SK-N-SH treated with all-trans-retinoic acid at 6 μM for 48 hours (cell line): ENCODE measurements at regions not wholly inside any gene's neighbourhood (a gene's known extent, or its start where the extent isn't known, plus 50 kb on each side); places are given as distances from the start of the nearest gene placed in this dataset.

Source experiments
- ATAC-seq: fragments of 200-7000 bp; cut with Tn5 transposase; 3 replicates; pipeline ENCODE4 v1.9.1; 2020; ENCODE audit warnings: mild to moderate bottlenecking, moderate library complexity
- ARNTL ChIP-seq: fragments of 450-650 bp; formaldehyde crosslinking; IDR thresholded peaks from 2 replicates; pipeline ENCODE4 v1.5.0; 2020; ENCODE audit warnings: low read depth, mild to moderate bottlenecking, moderate library complexity, borderline replicate concordance
- BACH2 ChIP-seq: fragments of 250-450 bp; sonication (Bioruptor Pico); IDR thresholded peaks from 2 replicates; pipeline ENCODE4 v1.9.0; 2021; ENCODE audit warnings: mild to moderate bottlenecking, borderline replicate concordance
- CREB5 ChIP-seq: fragments of 250-450 bp; sonication (Bioruptor Pico); IDR thresholded peaks from 2 replicates; pipeline ENCODE4 v1.5.1; 2020; ENCODE audit warnings: low read depth, mild to moderate bottlenecking, moderate library complexity
- CSDC2 ChIP-seq: fragments of 250-450 bp; sonication (Bioruptor Pico); IDR thresholded peaks from 2 replicates; pipeline ENCODE4 v1.5.0; 2020; ENCODE audit warnings: mild to moderate bottlenecking, moderate library complexity
- CSRNP3 ChIP-seq: fragments of 250-450 bp; sonication (Bioruptor Pico); IDR thresholded peaks from 2 replicates; pipeline ENCODE4 v1.5.1; 2021; ENCODE audit warnings: mild to moderate bottlenecking, moderate library complexity
- ESRRG ChIP-seq: fragments of 250-450 bp; sonication (Bioruptor Pico); IDR thresholded peaks from 2 replicates; pipeline ENCODE4 v1.6.1; 2021; ENCODE audit warnings: mild to moderate bottlenecking
- GLIS3 ChIP-seq: fragments of 250-450 bp; sonication (Bioruptor Pico); IDR thresholded peaks from 2 replicates; pipeline ENCODE4 v1.5.0; 2020; ENCODE audit warnings: mild to moderate bottlenecking, moderate library complexity
- ISL1 ChIP-seq: fragments of 250-450 bp; sonication (Bioruptor Pico); IDR thresholded peaks from 2 replicates; pipeline ENCODE4 v2.1.2; 2022; ENCODE audit warnings: mild to moderate bottlenecking, moderate library complexity
- OSR1 ChIP-seq: fragments of 250-450 bp; sonication (Bioruptor Pico); IDR thresholded peaks from 2 replicates; pipeline ENCODE4 v1.8.0; 2022; ENCODE audit warnings: moderate library complexity, mild to moderate bottlenecking, inconsistent platforms
- PPARA ChIP-seq: fragments of 250-450 bp; sonication (Bioruptor Pico); IDR thresholded peaks from 2 replicates; pipeline ENCODE4 v1.5.0; 2020; ENCODE audit warnings: mild to moderate bottlenecking, borderline replicate concordance
- RARB ChIP-seq: fragments of 250-450 bp; sonication (Bioruptor Pico); IDR thresholded peaks from 2 replicates; pipeline ENCODE4 v1.8.0; 2021; ENCODE audit warnings: mild to moderate bottlenecking, moderate library complexity
- SNAI2 ChIP-seq: fragments of 250-450 bp; sonication (Bioruptor Pico); IDR thresholded peaks from 2 replicates; pipeline ENCODE4 v1.5.0; 2020; ENCODE audit warnings: mild to moderate bottlenecking, moderate library complexity
- TCF4 ChIP-seq: fragments of 250-450 bp; sonication (Bioruptor Pico); IDR thresholded peaks from 2 replicates; pipeline ENCODE4 v1.8.0; 2021; ENCODE audit warnings: mild to moderate bottlenecking, moderate library complexity, borderline replicate concordance
- TOX ChIP-seq: fragments of 250-450 bp; sonication (Bioruptor Pico); IDR thresholded peaks from 2 replicates; pipeline ENCODE4 v1.8.0; 2021; ENCODE audit warnings: mild to moderate bottlenecking, moderate library complexity, borderline replicate concordance
- TSHZ2 ChIP-seq: fragments of 250-450 bp; sonication (Bioruptor Pico); IDR thresholded peaks from 2 replicates; pipeline ENCODE4 v1.5.0; 2020; ENCODE audit warnings: mild to moderate bottlenecking, moderate library complexity
- ZC3H10 ChIP-seq: fragments of 250-450 bp; sonication (Bioruptor Pico); IDR thresholded peaks from 2 replicates; pipeline ENCODE4 v1.5.1; 2021; ENCODE audit warnings: mild to moderate bottlenecking, moderate library complexity
- ZFP3 ChIP-seq: fragments of 250-450 bp; sonication (Bioruptor Pico); IDR thresholded peaks from 2 replicates; pipeline ENCODE4 v1.5.0; 2020; ENCODE audit warnings: mild to moderate bottlenecking, moderate library complexity
- ZFP30 ChIP-seq: fragments of 450-650 bp; formaldehyde crosslinking; IDR thresholded peaks from 2 replicates; pipeline ENCODE4 v1.5.0; 2022; ENCODE audit warnings: mild to moderate bottlenecking, moderate library complexity
- ZNF565 ChIP-seq: fragments of 450-650 bp; formaldehyde crosslinking; conservative IDR thresholded peaks from 2 replicates; pipeline ENCODE4 v1.5.0; 2020; ENCODE audit warnings: low read depth, mild to moderate bottlenecking, moderate library complexity
- ZNF70 ChIP-seq: fragments of 450-650 bp; formaldehyde crosslinking; IDR thresholded peaks from 2 replicates; pipeline ENCODE4 v1.5.0; 2020; ENCODE audit warnings: mild to moderate bottlenecking, moderate library complexity
- ZNF8 ChIP-seq: fragments of 450-650 bp; formaldehyde crosslinking; IDR thresholded peaks from 2 replicates; pipeline ENCODE4 v1.5.0; 2020; ENCODE audit warnings: mild to moderate bottlenecking, moderate library complexity
- TF ChIP-seq, protein P1 (sequence below): fragments of 250-450 bp; sonication (Bioruptor Pico); IDR thresholded peaks from 2 replicates; pipeline ENCODE4 v1.8.0; 2020; ENCODE audit warnings: mild to moderate bottlenecking, moderate library complexity, borderline replicate concordance
- TF ChIP-seq, protein P2 (sequence below): fragments of 250-450 bp; sonication (Bioruptor Pico); IDR thresholded peaks from 2 replicates; pipeline ENCODE4 v1.8.0; 2021; ENCODE audit warnings: low read depth, mild to moderate bottlenecking, moderate library complexity, borderline replicate concordance

GRCh38 chr3:35401671-35402070 is 237.7 kb upstream of the ARPP21 start:
- ATAC-seq = no peak
- no peak for TF ChIP-seq ZNF8
- no peak for TF ChIP-seq TCF4
- TF ChIP-seq TOX (CRISPR knock-in tag) = no peak
- no peak for TF ChIP-seq CSRNP3 (CRISPR knock-in tag)
- TF ChIP-seq ZC3H10 = no peak
- TF ChIP-seq ARNTL (CRISPR knock-in tag) = no peak
- TF ChIP-seq ZNF70 (CRISPR knock-in tag) = no peak
- no peak for TF ChIP-seq PPARA (CRISPR knock-in tag)
- no peak for TF ChIP-seq GLIS3

DNA sequence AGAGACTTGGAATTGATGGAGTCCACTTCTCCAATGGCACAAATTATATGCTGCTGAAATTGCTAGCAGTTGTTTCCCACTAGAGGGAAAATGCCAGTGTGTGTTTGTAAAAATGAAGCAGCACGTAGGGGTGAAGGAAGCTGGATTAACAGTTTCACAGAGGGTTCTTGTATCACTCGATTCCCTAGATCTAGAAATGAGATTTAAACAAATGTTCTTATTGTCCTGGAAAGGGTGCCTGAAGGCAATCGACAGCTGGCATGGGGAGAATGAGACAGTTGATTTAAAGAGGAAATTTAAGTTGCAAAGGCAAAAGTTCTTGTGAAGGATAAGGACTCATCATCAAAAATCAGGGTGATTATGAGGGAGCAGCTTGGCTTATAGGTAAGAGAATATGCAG is 234.8 kb upstream of the ARPP21 start:
- no peak for ATAC-seq
- TF ChIP-seq SNAI2 (CRISPR knock-in tag) = no peak
- no peak for TF ChIP-seq BACH2
- no peak for TF ChIP-seq ZNF565 (CRISPR knock-in tag)
- no peak for TF ChIP-seq ZNF70 (CRISPR knock-in tag)
- no peak for TF ChIP-seq ZFP3 (CRISPR knock-in tag)
- TF ChIP-seq CSDC2 (CRISPR knock-in tag) = no peak
- no peak for TF ChIP-seq PPARA (CRISPR knock-in tag)
- no peak for TF ChIP-seq TCF4
- no peak for TF ChIP-seq ZC3H10
- no peak for TF ChIP-seq CSRNP3 (CRISPR knock-in tag)
- TF ChIP-seq GLIS3 = no peak
- no peak for TF ChIP-seq TSHZ2 (CRISPR knock-in tag)
- no peak for TF ChIP-seq ZNF8
- TF ChIP-seq, protein P1, sequence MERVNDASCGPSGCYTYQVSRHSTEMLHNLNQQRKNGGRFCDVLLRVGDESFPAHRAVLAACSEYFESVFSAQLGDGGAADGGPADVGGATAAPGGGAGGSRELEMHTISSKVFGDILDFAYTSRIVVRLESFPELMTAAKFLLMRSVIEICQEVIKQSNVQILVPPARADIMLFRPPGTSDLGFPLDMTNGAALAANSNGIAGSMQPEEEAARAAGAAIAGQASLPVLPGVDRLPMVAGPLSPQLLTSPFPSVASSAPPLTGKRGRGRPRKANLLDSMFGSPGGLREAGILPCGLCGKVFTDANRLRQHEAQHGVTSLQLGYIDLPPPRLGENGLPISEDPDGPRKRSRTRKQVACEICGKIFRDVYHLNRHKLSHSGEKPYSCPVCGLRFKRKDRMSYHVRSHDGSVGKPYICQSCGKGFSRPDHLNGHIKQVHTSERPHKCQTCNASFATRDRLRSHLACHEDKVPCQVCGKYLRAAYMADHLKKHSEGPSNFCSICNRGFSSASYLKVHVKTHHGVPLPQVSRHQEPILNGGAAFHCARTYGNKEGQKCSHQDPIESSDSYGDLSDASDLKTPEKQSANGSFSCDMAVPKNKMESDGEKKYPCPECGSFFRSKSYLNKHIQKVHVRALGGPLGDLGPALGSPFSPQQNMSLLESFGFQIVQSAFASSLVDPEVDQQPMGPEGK (CRISPR knock-in tag) = no peak
- TF ChIP-seq ARNTL (CRISPR knock-in tag) = no peak
- TF ChIP-seq, protein P2, sequence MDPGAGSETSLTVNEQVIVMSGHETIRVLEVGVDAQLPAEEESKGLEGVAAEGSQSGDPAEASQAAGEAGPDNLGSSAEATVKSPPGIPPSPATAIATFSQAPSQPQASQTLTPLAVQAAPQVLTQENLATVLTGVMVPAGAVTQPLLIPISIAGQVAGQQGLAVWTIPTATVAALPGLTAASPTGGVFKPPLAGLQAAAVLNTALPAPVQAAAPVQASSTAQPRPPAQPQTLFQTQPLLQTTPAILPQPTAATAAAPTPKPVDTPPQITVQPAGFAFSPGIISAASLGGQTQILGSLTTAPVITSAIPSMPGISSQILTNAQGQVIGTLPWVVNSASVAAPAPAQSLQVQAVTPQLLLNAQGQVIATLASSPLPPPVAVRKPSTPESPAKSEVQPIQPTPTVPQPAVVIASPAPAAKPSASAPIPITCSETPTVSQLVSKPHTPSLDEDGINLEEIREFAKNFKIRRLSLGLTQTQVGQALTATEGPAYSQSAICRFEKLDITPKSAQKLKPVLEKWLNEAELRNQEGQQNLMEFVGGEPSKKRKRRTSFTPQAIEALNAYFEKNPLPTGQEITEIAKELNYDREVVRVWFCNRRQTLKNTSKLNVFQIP = no peak
- no peak for TF ChIP-seq OSR1
- TF ChIP-seq ISL1 = no peak
- no peak for TF ChIP-seq ESRRG (CRISPR knock-in tag)
- TF ChIP-seq ZFP30 (CRISPR knock-in tag) = no peak

DNA sequence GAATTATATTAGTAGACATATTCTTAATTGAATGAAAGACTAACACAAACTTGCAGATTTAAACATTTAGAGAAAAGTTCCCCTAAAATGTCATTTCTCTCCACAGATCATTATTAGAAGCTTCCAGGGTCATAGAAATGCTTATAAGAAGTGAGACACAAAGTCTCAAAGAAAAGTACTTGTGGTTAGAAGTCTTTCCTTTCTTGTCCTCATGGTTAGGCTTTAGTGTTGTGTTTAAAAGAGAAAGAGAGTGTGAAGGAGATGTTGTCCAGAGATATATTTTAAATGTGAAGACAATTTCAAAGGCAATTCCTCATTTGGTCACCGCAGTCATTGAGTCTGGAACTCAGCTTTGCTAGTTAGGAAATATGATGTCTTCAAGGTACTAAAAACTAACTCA is 230.4 kb upstream of the ARPP21 start:
- no peak for ATAC-seq
- no peak for TF ChIP-seq ZNF70 (CRISPR knock-in tag)
- no peak for TF ChIP-seq PPARA (CRISPR knock-in tag)
- TF ChIP-seq, protein P2 = no peak
- no peak for TF ChIP-seq ZFP3 (CRISPR knock-in tag)
- TF ChIP-seq, protein P1 (CRISPR knock-in tag) = no peak
- TF ChIP-seq ZFP30 (CRISPR knock-in tag) = no peak
- no peak for TF ChIP-seq CSDC2 (CRISPR knock-in tag)
- no peak for TF ChIP-seq ISL1
- no peak for TF ChIP-seq TCF4
- TF ChIP-seq RARB (CRISPR knock-in tag) = no peak
- no peak for TF ChIP-seq CREB5 (CRISPR knock-in tag)
- TF ChIP-seq OSR1 = no peak
- no peak for TF ChIP-seq ZNF565 (CRISPR knock-in tag)
